Lung (tissue), 11 donors: ENCODE measurements at regions not wholly inside any gene's neighbourhood (a gene's known extent, or its start where the extent isn't known, plus 50 kb on each side); places are given as distances from the start of the nearest gene placed in this dataset.
"Not testable (repeated sequence)": the region's sequence is repeated elsewhere in the genome, so short reads cannot be mapped to it uniquely, and the experiment has no call there.

Experiments used
- ATAC-seq: fragments of 200-7000 bp; cut with Tn5 transposase; one replicate; pipeline ENCODE4 v1.9.1; 2020; ENCODE audit warnings: moderate number of reproducible peaks; ENCODE audit not compliant: insufficient read depth, low FRiP score
- DNase-seq, 3 donors: peaks; one replicate each; pipeline ENCODE4 v3.0.0-alpha.2; 2013 to 2017
- H3K27ac ChIP-seq, 2 donors: one replicate each; pipeline ENCODE4 v1.5.1; 2013; ENCODE audit warnings: mild to moderate bottlenecking in 2 of 2, moderate library complexity in 2 of 2, control low read depth in 1 of 2, inconsistent platforms in 1 of 2, low read depth in 1 of 2, low read length in 1 of 2
- H3K27me3 ChIP-seq, 3 donors: one replicate each; pipeline ENCODE4 v1.5.1; 2013; ENCODE audit warnings: low read length in 2 of 3; ENCODE audit not compliant: control insufficient read depth in 3 of 3, insufficient read depth in 3 of 3
- H3K36me3 ChIP-seq, 4 donors: one replicate each; pipeline ENCODE4 v1.5.1; 2013; ENCODE audit warnings: low read length in 4 of 4, mild to moderate bottlenecking in 1 of 4, moderate library complexity in 1 of 4; ENCODE audit not compliant: control insufficient read depth in 4 of 4, insufficient read depth in 4 of 4
- H3K4me1 ChIP-seq, 5 donors: one replicate each; pipeline ENCODE4 v1.5.1; 2013; ENCODE audit warnings: low read length in 5 of 5, mild to moderate bottlenecking in 2 of 5, moderate library complexity in 1 of 5; ENCODE audit not compliant: control insufficient read depth in 5 of 5, insufficient read depth in 5 of 5
- H3K4me3 ChIP-seq: one replicate; pipeline ENCODE4 v1.5.1; 2013; ENCODE audit warnings: mild to moderate bottlenecking, control low read depth, moderate library complexity
- H3K9ac ChIP-seq, 2 donors: one replicate each; pipeline ENCODE4 v1.5.1; 2013; ENCODE audit warnings: low read length in 2 of 2, control low read depth in 1 of 2; ENCODE audit not compliant: insufficient read depth in 1 of 2
- H3K9me3 ChIP-seq, 4 donors: one replicate each; pipeline ENCODE4 v1.5.1; 2013; ENCODE audit warnings: low read length in 3 of 4, mild to moderate bottlenecking in 1 of 4, moderate library complexity in 1 of 4; ENCODE audit not compliant: control insufficient read depth in 4 of 4, insufficient read depth in 3 of 4
- WGBS, 2 donors: extraction: QIAGEN DNeasy Blood & Tissue Kit; methylation state at CpG; one replicate each; pipeline ENCODE4 v1.1.7; 2013; 5-methylcytosine and 5-hydroxymethylcytosine counted together
- TF ChIP-seq, protein P1 (sequence below): IDR thresholded peaks from 2 replicates; pipeline ENCODE4 v1.5.1; 2012; ENCODE audit warnings: mild to moderate bottlenecking; ENCODE audit errors: control extremely low read depth, extremely low read depth
- donor health status: control.
- donor health status: control.
- donor health status: Bipolar disorder and iron deficiency.
- donor health status: healthy.
- donor health status: DM: yes; HTN: yes; CAD: no.

DNA sequence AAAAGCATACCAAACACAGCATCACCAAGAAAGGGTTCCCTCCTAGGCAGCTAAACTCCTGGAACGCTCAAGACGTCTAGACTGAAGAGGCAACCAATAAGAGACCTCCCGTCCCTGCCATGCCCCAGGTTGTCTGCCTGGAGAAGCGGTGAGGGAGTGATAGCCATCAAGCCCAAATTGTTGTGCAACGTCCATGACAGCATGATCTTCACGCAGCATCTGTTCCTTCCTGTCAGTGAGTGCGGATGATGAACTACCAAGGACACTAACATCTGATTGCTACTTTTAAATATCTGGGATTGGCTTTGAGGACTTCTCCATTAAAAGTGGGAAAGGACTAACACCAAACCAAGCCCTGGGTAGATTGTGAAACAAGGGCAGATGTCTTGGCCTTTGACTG lies 149.7 kb downstream of the TXNL1 start:
- Histone ChIP-seq H3K9me3 (peaks cover 0 to 2% (median 0%) of the 10 kb centered on the region in 4 donors), H3K4me1 (no peaks in the 10 kb centered on the region), H3K27ac (no peak overlapping the region), H3K4me3 (no peak overlapping the region), H3K9ac (no peak overlapping the region), H3K27me3 (no peaks in the 10 kb centered on the region), H3K36me3 (no peaks in the 10 kb centered on the region)
- ATAC-seq (no peak), DNase-seq (no peak)
- 55 to 79% methylated on average over 7 of the region's 7 CpGs for WGBS, 2 donors
- TF ChIP-seq, protein P1, sequence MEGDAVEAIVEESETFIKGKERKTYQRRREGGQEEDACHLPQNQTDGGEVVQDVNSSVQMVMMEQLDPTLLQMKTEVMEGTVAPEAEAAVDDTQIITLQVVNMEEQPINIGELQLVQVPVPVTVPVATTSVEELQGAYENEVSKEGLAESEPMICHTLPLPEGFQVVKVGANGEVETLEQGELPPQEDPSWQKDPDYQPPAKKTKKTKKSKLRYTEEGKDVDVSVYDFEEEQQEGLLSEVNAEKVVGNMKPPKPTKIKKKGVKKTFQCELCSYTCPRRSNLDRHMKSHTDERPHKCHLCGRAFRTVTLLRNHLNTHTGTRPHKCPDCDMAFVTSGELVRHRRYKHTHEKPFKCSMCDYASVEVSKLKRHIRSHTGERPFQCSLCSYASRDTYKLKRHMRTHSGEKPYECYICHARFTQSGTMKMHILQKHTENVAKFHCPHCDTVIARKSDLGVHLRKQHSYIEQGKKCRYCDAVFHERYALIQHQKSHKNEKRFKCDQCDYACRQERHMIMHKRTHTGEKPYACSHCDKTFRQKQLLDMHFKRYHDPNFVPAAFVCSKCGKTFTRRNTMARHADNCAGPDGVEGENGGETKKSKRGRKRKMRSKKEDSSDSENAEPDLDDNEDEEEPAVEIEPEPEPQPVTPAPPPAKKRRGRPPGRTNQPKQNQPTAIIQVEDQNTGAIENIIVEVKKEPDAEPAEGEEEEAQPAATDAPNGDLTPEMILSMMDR, result no peak

DNA sequence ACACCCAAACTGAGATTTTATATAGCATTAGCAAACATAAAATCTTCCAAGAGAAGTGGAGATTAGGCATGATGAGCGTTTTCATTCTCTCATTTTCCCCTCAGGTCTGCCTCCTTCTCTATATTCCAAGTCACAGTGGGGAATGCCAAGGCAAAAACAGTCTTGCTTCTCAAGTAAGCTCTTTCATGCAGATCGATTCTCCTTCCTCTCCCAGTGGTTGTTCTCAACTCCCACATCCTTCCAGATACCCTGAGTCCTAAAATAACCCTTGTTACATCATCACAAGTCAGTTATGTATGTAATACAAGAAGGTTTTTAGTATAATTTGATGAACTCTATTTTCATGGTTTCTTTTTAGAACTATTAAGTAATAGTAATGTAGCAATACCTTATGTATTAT lies 150.6 kb downstream of the TXNL1 start:
- no peaks in the 10 kb centered on the region for H3K36me3 ChIP-seq

DNA sequence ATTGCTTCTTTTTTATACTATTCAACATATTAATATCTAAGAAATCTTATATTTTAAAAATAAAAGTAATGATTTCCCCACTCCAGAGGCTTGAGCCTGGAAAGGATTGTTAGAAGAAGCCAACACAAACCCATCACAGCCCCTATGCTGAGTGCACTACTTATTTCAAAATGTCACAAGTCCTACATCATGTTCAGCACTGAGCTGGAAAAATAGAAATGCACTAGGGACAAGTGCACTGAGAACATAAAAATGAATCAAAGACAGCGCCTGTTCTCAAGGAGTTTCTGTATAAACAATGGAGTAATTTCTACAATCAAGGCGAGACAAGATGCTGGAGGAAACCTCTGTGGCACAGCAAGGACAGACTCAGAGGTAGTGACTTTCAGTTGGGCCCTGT lies 155.0 kb downstream of the TXNL1 start:
- no peaks in the 10 kb centered on the region for H3K27me3 ChIP-seq
- no peak overlapping the region for H3K27ac ChIP-seq
- no peak overlapping the region for H3K9ac ChIP-seq
- no peaks in the 10 kb centered on the region for H3K36me3 ChIP-seq
- ATAC-seq (no peak), DNase-seq (no peak)
- 69 to 76% methylated on average over 2 of the region's 2 CpGs for WGBS, 2 donors
- TF ChIP-seq, protein P1, result no peak
- H3K9me3 ChIP-seq, result no peaks in the 10 kb centered on the region
- H3K4me3 ChIP-seq, result no peak overlapping the region
- no peaks in the 10 kb centered on the region for H3K4me1 ChIP-seq

More for the DNA sequence above, 150.6 kb downstream of the TXNL1 start:
- WGBS, 2 donors, result 53 to 57% methylated on average over 2 of the region's 2 CpGs
- TF ChIP-seq, protein P1, result no peak
- no peak for ATAC-seq
- Histone ChIP-seq H3K9me3 (peaks cover 0 to 2% (median 0%) of the 10 kb centered on the region in 4 donors), H3K4me3 (no peak overlapping the region), H3K4me1 (no peaks in the 10 kb centered on the region), H3K9ac (no peak overlapping the region), H3K27me3 (no peaks in the 10 kb centered on the region), H3K27ac (no peak overlapping the region)
- no peak for DNase-seq

DNA sequence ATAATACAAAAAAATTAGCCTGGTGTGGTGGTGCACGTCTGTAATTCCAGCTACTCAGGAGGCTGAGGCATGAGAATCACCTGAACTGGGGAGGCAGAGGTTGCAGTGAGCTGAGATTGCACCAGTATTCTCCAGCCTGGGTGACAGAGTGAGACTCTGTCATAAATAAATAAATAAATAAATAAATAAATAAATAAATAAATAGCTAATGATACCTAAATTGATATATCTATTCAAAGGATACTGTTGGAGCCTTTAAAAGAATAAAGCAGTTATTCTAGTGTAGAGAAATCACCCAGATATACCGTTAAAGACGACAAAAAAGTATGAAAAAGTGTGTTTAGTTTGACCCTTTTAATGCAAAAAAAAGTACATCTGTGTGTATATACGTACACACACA lies 155.6 kb downstream of the TXNL1 start:
- not testable (repeated sequence) for H3K36me3 ChIP-seq, H3K4me1 ChIP-seq, ATAC-seq, DNase-seq, H3K27ac ChIP-seq, H3K9ac ChIP-seq, H3K27me3 ChIP-seq, H3K9me3 ChIP-seq, H3K4me3 ChIP-seq
- WGBS, 2 donors, result 87 to 94% methylated on average over 4 of the region's 4 CpGs
